ENCODE measurements at regions not wholly inside any gene's neighbourhood (a gene's known extent, or its start where the extent isn't known, plus 50 kb on each side); places are given as distances from the start of the nearest gene placed in this dataset.
"Not testable (repeated sequence)": the region's sequence is repeated elsewhere in the genome, so short reads cannot be mapped to it uniquely, and the experiment has no call there.

DNA sequence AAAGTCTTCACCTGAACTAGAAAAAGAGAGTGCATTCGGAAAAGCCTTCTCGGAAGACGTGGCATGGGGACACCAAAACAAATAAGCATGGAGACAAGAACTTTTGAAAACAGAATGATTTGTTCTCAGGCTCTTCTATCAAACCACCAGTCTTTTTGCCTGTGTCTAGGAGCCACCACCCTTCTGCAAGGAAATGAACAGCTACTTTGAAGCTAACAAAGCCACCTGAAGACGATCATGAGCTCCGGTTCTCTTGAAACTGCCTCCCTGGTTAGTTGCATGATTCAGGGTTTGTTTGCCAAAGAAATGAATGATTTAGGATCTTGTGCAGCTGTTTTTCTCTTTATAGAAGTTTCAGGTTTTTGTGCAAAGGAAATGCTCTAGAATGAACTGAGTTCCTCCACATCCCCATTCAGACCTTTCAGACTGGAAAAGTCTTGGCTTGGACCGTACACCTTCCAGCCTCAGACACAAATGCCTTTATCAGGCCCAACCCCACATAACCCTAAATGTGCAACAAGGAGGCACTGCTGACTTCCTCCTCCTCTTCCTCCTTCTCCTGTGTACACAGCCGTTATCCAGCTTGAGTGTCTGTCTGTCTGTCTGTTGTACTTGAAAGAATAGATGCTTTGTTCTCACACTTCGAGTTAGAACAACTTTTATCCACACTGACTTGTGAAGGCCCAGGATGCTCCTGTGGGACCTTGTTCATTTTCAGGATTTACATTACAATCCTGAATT is 334.8 kb upstream of the KLF3 start:
- Mint-ChIP-seq H3K9me3 (peaks cover 6% of the 10 kb centered on the region), H3K4me1 (peaks cover 35% of the 10 kb centered on the region), H3K4me3 (no peak overlapping the region), H3K27ac (peak overlapping the region; percentile 69 to 79 (median 72)), H3K27me3 (ENCODE audit: low read depth) (no peaks in the 10 kb centered on the region), H3K36me3 (ENCODE audit: low read depth) (no peaks in the 10 kb centered on the region)
- no peak for TF ChIP-seq CTCF (IDR thresholded peaks at IDR 0.05; ENCODE audit: unreplicated experiment in 3 of 3)

DNA sequence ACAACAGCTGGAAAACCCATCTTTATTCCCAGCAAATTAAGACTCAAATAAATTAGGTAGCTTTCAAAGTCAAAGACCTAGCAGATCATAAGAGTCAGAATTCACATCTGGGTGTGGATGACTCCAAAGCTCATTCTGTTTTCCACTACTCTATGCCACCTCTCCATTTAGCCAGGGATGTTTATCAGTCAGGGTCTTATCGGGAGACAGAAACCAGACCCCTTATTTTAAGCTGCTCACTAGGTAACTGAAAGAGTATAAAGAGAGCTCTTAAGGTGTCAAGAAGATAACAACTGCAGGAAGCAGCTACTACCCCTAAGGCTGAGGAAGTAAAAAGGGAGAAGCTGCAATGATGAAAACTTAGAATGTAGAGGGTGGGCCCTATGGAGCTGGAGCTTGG is 333.7 kb upstream of the KLF3 start:
- Mint-ChIP-seq H3K36me3 (ENCODE audit: low read depth) (no peaks in the 10 kb centered on the region), H3K4me3 (no peak overlapping the region), H3K27ac (no peak overlapping the region), H3K9me3 (peaks cover 9% of the 10 kb centered on the region), H3K4me1 (peaks cover 42% of the 10 kb centered on the region), H3K27me3 (ENCODE audit: low read depth) (no peaks in the 10 kb centered on the region)
- no peak for TF ChIP-seq CTCF (IDR thresholded peaks at IDR 0.05; ENCODE audit: unreplicated experiment in 3 of 3)

DNA sequence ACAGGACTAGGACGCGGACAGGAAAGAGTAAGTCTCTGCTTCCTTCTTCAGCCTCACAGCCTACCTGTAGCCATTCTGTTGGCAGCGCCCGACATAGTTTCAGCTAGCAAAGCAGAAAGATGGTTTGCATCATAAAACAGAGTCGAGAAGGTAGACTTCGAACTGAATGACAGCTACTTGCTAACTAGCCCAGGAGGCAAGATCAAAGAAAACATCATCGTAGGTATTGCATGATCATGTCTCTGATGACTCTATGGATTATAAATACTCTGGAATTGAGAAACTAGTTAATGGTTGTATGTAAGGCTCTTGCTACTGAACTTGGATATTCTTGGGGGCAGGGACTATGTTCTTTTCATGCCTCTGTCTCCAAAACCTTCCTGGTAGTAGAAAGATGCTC is 333.1 kb upstream of the KLF3 start:
- Mint-ChIP-seq H3K27me3 (ENCODE audit: low read depth) (no peaks in the 10 kb centered on the region), H3K36me3 (ENCODE audit: low read depth) (peaks cover under 1% of the 10 kb centered on the region), H3K9me3 (peaks cover 9% of the 10 kb centered on the region), H3K27ac (no peak overlapping the region), H3K4me1 (peaks cover 41% of the 10 kb centered on the region), H3K4me3 (no peak overlapping the region)
- no peak for TF ChIP-seq CTCF (IDR thresholded peaks at IDR 0.05; ENCODE audit: unreplicated experiment in 3 of 3)

GRCh38 chr4:38332699-38333098 is 331.3 kb upstream of the KLF3 start:
- TF ChIP-seq CTCF (IDR thresholded peaks at IDR 0.05; ENCODE audit: unreplicated experiment in 3 of 3): no peak
- H3K27me3 Mint-ChIP-seq (ENCODE audit: low read depth): no peaks in the 10 kb centered on the region
- peaks cover 34% of the 10 kb centered on the region for H3K4me1 Mint-ChIP-seq
- peaks cover 5% of the 10 kb centered on the region for H3K36me3 Mint-ChIP-seq (ENCODE audit: low read depth)
- no peak overlapping the region for H3K4me3 Mint-ChIP-seq
- peaks cover 9% of the 10 kb centered on the region for H3K9me3 Mint-ChIP-seq
- peak overlapping the region; percentile 19 to 83 (median 33) for H3K27ac Mint-ChIP-seq

DNA sequence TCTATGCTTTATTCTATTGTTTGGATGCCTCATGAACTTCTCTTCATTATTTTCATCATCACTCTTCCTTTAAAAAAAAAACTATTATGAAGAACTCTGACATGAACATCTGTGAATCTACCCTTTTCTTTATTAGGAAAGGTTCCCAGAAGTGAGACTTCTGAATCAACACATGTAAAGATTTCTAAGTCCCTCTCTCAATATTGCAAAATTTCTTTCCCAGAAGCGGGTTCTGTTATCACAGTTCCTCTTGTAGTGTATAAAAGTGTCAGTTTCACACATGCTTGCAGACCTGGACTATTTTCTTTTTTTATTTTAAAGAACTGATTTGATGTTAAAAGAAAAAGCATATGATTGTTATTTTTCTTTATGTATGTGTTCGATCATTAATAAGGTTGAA is 330.8 kb upstream of the KLF3 start:
- Mint-ChIP-seq H3K27me3 (ENCODE audit: low read depth) (no peaks in the 10 kb centered on the region), H3K36me3 (ENCODE audit: low read depth) (peaks cover 8% of the 10 kb centered on the region), H3K4me3 (no peak overlapping the region), H3K27ac (peak overlapping the region; percentile 19 to 83 (median 33)), H3K9me3 (peaks cover 14% of the 10 kb centered on the region), H3K4me1 (peaks cover 29% of the 10 kb centered on the region)
- no peak for TF ChIP-seq CTCF (IDR thresholded peaks at IDR 0.05; ENCODE audit: unreplicated experiment in 3 of 3)

- Mint-ChIP-seq H3K27me3 (ENCODE audit: low read depth) (no peaks in the 10 kb centered on the region), H3K27ac (peak overlapping the region; percentile 53 to 83 (median 72)), H3K36me3 (ENCODE audit: low read depth) (peaks cover 16% of the 10 kb centered on the region), H3K4me1 (peaks cover 14% of the 10 kb centered on the region), H3K4me3 (no peak overlapping the region), H3K9me3 (peaks cover 28% of the 10 kb centered on the region)
- no peak for TF ChIP-seq CTCF (IDR thresholded peaks at IDR 0.05; ENCODE audit: unreplicated experiment in 3 of 3)
Observed at GRCh38 chr4:38334791-38335190, 329.2 kb upstream of the KLF3 start.

DNA sequence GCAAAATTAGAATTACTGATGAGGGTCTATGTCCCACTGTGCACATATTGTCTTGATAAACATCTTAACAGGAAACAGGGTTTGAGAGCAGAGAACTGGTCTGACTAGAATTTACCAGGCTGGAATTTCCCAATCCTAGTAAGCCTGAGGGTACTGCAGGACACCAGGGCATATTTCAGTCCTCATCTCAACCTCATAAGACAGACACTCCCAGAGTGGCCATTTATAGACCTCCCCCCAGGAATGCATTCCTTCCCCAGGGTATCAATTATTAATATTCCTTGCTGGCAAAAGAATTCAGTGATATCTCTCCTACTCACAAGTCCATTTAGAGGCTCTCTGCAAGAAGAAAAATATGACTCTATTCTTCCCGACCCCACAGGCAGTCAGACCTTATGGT is 325.1 kb upstream of the KLF3 start:
- H3K36me3 Mint-ChIP-seq (ENCODE audit: low read depth): peaks cover 16% of the 10 kb centered on the region
- not testable (repeated sequence) for H3K4me3 Mint-ChIP-seq; H3K4me1 Mint-ChIP-seq; H3K27ac Mint-ChIP-seq; H3K27me3 Mint-ChIP-seq (ENCODE audit: low read depth)
- H3K9me3 Mint-ChIP-seq: peaks cover 31% of the 10 kb centered on the region

Data from nephron (organoid).